Nephron progenitor cell (in vitro differentiated cells): ENCODE measurements at regions not wholly inside any gene's neighbourhood (a gene's known extent, or its start where the extent isn't known, plus 50 kb on each side); places are given as distances from the start of the nearest gene placed in this dataset.

Experiments
- DNase-seq: peaks from one replicate; pipeline ENCODE4 v3.0.0; 2021
- H3K27ac Mint-ChIP-seq: 2 replicates; pipeline ENCODE4 v1.8.0; 2021; ENCODE audit warnings: mild to moderate bottlenecking, moderate library complexity, mixed read lengths
- H3K27me3 Mint-ChIP-seq: 2 replicates; pipeline ENCODE4 v1.8.0; 2021; ENCODE audit warnings: mild to moderate bottlenecking, low read depth, mixed read lengths; ENCODE audit not compliant: poor library complexity
- H3K36me3 Mint-ChIP-seq: 2 replicates; pipeline ENCODE4 v1.8.0; 2021; ENCODE audit warnings: low read depth, mixed read lengths
- H3K4me1 Mint-ChIP-seq: 2 replicates; pipeline ENCODE4 v1.8.0; 2021; ENCODE audit warnings: mixed read lengths
- H3K4me3 Mint-ChIP-seq: 2 replicates; pipeline ENCODE4 v1.8.0; 2021; ENCODE audit warnings: mild to moderate bottlenecking, moderate library complexity, mixed read lengths
- H3K9me3 Mint-ChIP-seq: 2 replicates; pipeline ENCODE4 v1.8.0; 2021; ENCODE audit warnings: mild to moderate bottlenecking, moderate library complexity, mixed read lengths
- TF ChIP-seq, protein P1 (sequence below): fragments of 200-600 bp; sonication (generic); IDR thresholded peaks from 2 replicates; pipeline ENCODE4 v1.5.0; 2021; ENCODE audit warnings: antibody characterized with exemption

DNA sequence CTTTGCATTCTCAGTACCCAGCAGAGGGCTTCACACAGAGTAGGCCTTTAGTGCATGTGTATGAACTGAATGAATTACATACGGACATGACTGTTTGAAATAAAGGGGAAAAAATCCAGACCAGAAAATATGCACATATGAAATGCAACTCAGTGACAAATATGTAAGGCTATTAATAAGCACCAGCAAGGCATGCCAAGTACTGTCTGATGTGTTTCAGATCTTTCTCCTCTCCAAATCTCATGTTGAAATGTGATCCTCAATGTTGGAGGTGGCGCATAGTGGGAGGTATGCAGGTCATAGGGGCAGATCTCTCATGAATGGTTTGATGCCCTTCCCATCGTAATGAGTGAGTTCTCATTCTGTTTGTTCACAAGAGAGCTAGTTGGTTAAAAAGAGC is 87.3 kb upstream of the TOMM7 start:
- H3K27ac Mint-ChIP-seq = no peak overlapping the region
- DNase-seq = no peak
- no peaks in the 10 kb centered on the region for H3K4me1 Mint-ChIP-seq
- H3K27me3 Mint-ChIP-seq = peaks cover 2% of the 10 kb centered on the region
- peaks cover 15% of the 10 kb centered on the region for H3K36me3 Mint-ChIP-seq
- H3K4me3 Mint-ChIP-seq = no peak overlapping the region
- peaks cover 19% of the 10 kb centered on the region for H3K9me3 Mint-ChIP-seq
- TF ChIP-seq, protein P1, sequence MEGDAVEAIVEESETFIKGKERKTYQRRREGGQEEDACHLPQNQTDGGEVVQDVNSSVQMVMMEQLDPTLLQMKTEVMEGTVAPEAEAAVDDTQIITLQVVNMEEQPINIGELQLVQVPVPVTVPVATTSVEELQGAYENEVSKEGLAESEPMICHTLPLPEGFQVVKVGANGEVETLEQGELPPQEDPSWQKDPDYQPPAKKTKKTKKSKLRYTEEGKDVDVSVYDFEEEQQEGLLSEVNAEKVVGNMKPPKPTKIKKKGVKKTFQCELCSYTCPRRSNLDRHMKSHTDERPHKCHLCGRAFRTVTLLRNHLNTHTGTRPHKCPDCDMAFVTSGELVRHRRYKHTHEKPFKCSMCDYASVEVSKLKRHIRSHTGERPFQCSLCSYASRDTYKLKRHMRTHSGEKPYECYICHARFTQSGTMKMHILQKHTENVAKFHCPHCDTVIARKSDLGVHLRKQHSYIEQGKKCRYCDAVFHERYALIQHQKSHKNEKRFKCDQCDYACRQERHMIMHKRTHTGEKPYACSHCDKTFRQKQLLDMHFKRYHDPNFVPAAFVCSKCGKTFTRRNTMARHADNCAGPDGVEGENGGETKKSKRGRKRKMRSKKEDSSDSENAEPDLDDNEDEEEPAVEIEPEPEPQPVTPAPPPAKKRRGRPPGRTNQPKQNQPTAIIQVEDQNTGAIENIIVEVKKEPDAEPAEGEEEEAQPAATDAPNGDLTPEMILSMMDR = no peak

DNA sequence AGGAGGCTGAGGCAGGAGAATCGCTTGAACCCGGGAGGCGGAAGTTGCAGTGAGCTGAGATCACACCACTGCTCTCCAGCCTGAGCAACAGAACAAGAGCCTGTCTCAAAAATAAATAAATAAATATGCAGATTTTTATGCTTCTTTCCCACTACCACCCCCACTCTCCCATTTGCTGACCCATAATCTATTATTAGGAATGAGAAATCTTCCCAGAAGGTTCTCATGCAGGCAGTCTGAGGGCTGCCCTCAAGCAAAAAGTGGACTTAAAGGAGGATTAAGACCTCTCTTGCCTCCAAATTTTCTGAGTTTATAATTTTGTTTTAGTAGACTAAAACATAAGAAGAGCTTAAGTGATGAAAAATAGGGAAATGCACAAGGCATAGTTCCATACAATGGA is 85.2 kb upstream of the TOMM7 start:
- Mint-ChIP-seq H3K9me3 (peaks cover 5% of the 10 kb centered on the region), H3K36me3 (no peaks in the 10 kb centered on the region), H3K4me1 (no peaks in the 10 kb centered on the region), H3K27ac (no peak overlapping the region), H3K27me3 (peaks cover 3% of the 10 kb centered on the region), H3K4me3 (no peak overlapping the region)
- TF ChIP-seq, protein P1 = no peak
- no peak for DNase-seq

DNA sequence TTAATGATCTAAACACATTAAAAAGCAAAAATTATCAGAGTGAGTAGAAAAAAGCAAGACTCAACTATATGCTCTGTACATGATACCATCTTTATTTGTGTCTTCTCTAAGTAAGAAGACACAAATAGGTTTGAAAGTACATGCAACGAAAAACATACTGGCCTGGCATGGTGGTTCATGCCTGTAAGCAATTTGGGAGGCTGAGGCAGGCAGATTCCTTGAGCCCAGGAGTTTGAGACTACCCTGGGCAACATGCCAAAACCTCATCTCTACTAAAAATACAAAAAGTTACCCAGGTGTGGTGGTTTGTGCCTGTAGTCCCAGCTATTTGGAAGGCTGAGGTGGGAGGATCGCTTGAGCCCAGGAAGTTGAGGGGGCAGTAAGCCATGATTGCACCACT is 78.1 kb upstream of the TOMM7 start:
- H3K4me1 Mint-ChIP-seq = peaks cover 11% of the 10 kb centered on the region
- H3K9me3 Mint-ChIP-seq = peaks cover 13% of the 10 kb centered on the region
- no peak overlapping the region for H3K4me3 Mint-ChIP-seq
- TF ChIP-seq, protein P1 = no peak
- no peak overlapping the region for H3K27ac Mint-ChIP-seq
- peaks cover 7% of the 10 kb centered on the region for H3K27me3 Mint-ChIP-seq
- H3K36me3 Mint-ChIP-seq = no peaks in the 10 kb centered on the region
- no peak for DNase-seq

DNA sequence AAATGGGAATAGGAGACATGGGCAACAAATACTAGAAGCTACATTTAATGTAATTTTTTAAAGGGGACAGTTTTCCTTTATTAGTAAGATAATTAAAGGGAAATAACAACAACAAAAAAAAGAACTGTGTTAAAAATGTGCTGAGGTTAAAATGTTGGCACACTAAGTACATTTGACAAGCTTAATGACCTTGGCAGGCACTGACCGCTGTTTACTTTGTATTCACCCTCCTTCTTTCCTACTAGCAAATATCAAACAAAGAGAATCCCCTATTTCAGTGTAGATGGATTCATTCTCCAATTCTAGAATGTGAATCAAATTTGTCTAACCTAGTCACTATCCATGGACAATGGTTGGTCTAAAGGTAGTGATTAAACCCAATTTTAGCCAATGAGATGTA is 77.5 kb upstream of the TOMM7 start:
- Mint-ChIP-seq H3K9me3 (peaks cover 13% of the 10 kb centered on the region), H3K4me3 (no peak overlapping the region), H3K27ac (no peak overlapping the region), H3K36me3 (no peaks in the 10 kb centered on the region), H3K4me1 (peaks cover 11% of the 10 kb centered on the region), H3K27me3 (peaks cover 7% of the 10 kb centered on the region)
- no peak for DNase-seq
- TF ChIP-seq, protein P1 = no peak

DNA sequence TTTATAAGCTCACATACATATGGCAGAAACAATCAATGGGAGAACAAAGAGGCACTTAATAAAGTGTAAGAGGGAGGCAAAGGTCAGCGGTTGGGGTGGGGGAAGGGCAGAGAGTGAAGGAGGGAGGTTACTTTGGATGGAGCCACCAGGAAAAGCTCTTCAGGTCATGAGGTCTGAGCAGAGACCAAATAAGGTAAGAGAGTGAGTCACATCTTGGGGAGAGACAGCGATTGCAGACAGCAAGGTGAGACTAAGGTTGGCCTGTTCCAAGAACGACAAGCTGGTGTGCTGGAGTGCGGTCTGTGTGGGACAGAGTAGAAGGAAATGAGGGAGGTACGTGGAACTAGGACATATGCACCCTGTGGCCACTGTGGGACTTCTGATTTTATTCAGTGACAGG is 74.3 kb upstream of the TOMM7 start:
- H3K27ac Mint-ChIP-seq = peak overlapping the region; percentile 94

DNA sequence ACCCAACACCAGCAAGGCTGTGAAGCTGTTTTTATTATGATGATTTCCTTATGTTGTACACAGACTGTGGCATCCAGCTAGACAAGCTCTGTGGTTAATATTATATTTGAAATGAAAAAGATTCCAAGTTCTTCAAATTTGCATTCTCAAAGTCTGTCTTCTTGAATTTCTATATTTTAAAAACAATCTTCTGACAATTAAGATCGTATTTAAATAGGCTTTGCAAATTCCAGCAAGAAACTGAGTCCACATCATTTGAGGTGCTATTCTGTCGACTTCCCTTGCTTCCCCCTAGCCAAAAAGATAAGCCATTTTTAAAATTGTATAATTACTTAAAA is 73.1 kb upstream of the TOMM7 start:
- Mint-ChIP-seq H3K4me3 (no peak overlapping the region), H3K9me3 (peaks cover 8% of the 10 kb centered on the region), H3K27me3 (peaks cover 9% of the 10 kb centered on the region), H3K36me3 (no peaks in the 10 kb centered on the region), H3K4me1 (peaks cover 11% of the 10 kb centered on the region), H3K27ac (no peak overlapping the region)
- TF ChIP-seq, protein P1 = no peak
- no peak for DNase-seq

More for the DNA sequence above, 74.3 kb upstream of the TOMM7 start:
- TF ChIP-seq, protein P1 = no peak
- Mint-ChIP-seq H3K36me3 (no peaks in the 10 kb centered on the region), H3K4me1 (peaks cover 11% of the 10 kb centered on the region), H3K27me3 (peaks cover 5% of the 10 kb centered on the region), H3K9me3 (peaks cover 8% of the 10 kb centered on the region), H3K4me3 (no peak overlapping the region)
- DNase-seq = no peak
